HCT116 (cell line): ENCODE measurements at regions not wholly inside any gene's neighbourhood (a gene's known extent, or its start where the extent isn't known, plus 50 kb on each side); places are given as distances from the start of the nearest gene placed in this dataset.

Experiments used
- ATAC-seq: fragments of 200-7000 bp; cut with Tn5 transposase; 2 replicates; pipeline ENCODE4 v1.9.1; 2020; ENCODE audit warnings: mild to moderate bottlenecking, moderate library complexity
- BruUV-seq: library from RNA; stranded (reverse); fragments of 400-500 nt; replicated peaks from 2 replicates; lab custom pipeline; 2021; lab: Mats Ljungman, UMichigan
- CTCF ChIA-PET: fragments of 300-600 bp; sonication (Branson Sonifier 250); formaldehyde crosslinking; loops from one replicate; lab custom pipeline; 2021; ENCODE audit warnings: antibody characterized with exemption; lab: Charles Lee
- POLR2A ChIA-PET: fragments of 300-600, 350-600 bp; sonication (Branson Sonifier 250); formaldehyde crosslinking; loops from one replicate; lab custom pipeline; 2021; ENCODE audit warnings: antibody characterized with exemption; lab: Charles Lee
- RAD21 ChIA-PET, 2 experiments: fragments of 300-600 bp; sonication (Branson Sonifier 250); formaldehyde crosslinking; loops; one replicate each; lab custom pipeline; 2023; ENCODE audit warnings: low total read pairs in 2 of 2; ENCODE audit not compliant: uncharacterized antibody in 2 of 2, unreplicated experiment in 2 of 2, low non-redundant PET in 1 of 2; lab: Charles Lee
- DNase-seq: peaks from one replicate; pipeline ENCODE4 v3.0.0-alpha.2; 2010; ENCODE audit warnings: low read depth, low spot score
- H2AFZ ChIP-seq: fragments of 200-600 bp; shearing (Covaris generic), sonication (generic); 2 replicates; pipeline ENCODE4 v1.6.1; 2017; ENCODE audit warnings: low read depth, mixed run types, mixed read lengths, antibody characterized with exemption, low read length; ENCODE audit not compliant: poor library complexity, severe bottlenecking
- H3K27ac ChIP-seq: 2 replicates; pipeline ENCODE4 v1.5.1; 2012; ENCODE audit warnings: low read depth, low read length
- H3K27me3 ChIP-seq: fragments of 200-600 bp; sonication (generic); 2 replicates; pipeline ENCODE4 v1.6.1; 2016; ENCODE audit warnings: mixed run types, low read length, mixed read lengths; ENCODE audit not compliant: insufficient read depth
- H3K36me3 ChIP-seq, 2 experiments: fragments of 200-500 bp in 1 of 2; fragments of 200-600 bp in 1 of 2; sonication (Bioruptor generic) in 1 of 2; sonication (generic) in 1 of 2; 2 replicates each; pipeline versions ENCODE4 v1.5.1 to v1.6.1; 2014 to 2016; ENCODE audit warnings: low read length in 2 of 2, inconsistent platforms in 1 of 2, mixed read lengths in 1 of 2, mixed run types in 1 of 2; ENCODE audit not compliant: insufficient read depth in 2 of 2, control insufficient read depth in 1 of 2
- H3K4me1 ChIP-seq, 2 experiments: fragments of 200-600 bp in 1 of 2; sonication (generic) in 1 of 2; 2 replicates each; pipeline versions ENCODE4 v1.5.1 to v1.6.1; 2012 to 2017; ENCODE audit warnings: low read length in 2 of 2, inconsistent platforms in 1 of 2, mild to moderate bottlenecking in 1 of 2, mixed read lengths in 1 of 2, mixed run types in 1 of 2, moderate library complexity in 1 of 2; ENCODE audit not compliant: insufficient read depth in 2 of 2, control insufficient read depth in 1 of 2
- H3K4me2 ChIP-seq: fragments of 200-600 bp; sonication (generic); 2 replicates; pipeline ENCODE4 v1.6.1; 2017; ENCODE audit warnings: mixed run types, low read length, mixed read lengths
- H3K4me3 ChIP-seq, 2 experiments: fragments of 200-600 bp in 1 of 2; sonication (generic) in 1 of 2; replicated peaks in 1 of 2; 2 replicates each; pipeline ENCODE4 v1.5.1; 2011 to 2016; ENCODE audit warnings: low read length in 2 of 2, control low read depth in 1 of 2, low read depth in 1 of 2, mild to moderate bottlenecking in 1 of 2, mixed read lengths in 1 of 2, mixed run types in 1 of 2
- H3K79me2 ChIP-seq: fragments of 200-600 bp; sonication (generic); 2 replicates; pipeline ENCODE4 v1.6.1; 2017; ENCODE audit warnings: mild to moderate bottlenecking, mixed run types, low read length, moderate library complexity, mixed read lengths; ENCODE audit not compliant: insufficient read depth
- H3K9ac ChIP-seq: fragments of 200-600 bp; sonication (generic); 2 replicates; pipeline ENCODE4 v1.6.1; 2016; ENCODE audit warnings: low read length, mixed read lengths
- H3K9me2 ChIP-seq: fragments of 200-600 bp; sonication (generic), shearing (Covaris generic); 2 replicates; pipeline ENCODE4 v1.6.1; 2017; ENCODE audit warnings: mixed run types, mild to moderate bottlenecking, moderate library complexity; ENCODE audit not compliant: insufficient read depth
- H3K9me3 ChIP-seq, 2 experiments: fragments of 200-500 bp in 1 of 2; fragments of 200-600 bp in 1 of 2; sonication (Bioruptor generic) in 1 of 2; sonication (generic) in 1 of 2; 2 replicates each; pipeline ENCODE4 v1.6.1; 2014 to 2017; ENCODE audit warnings: low read length in 2 of 2, mixed read lengths in 2 of 2, inconsistent platforms in 1 of 2, low read depth in 1 of 2, mild to moderate bottlenecking in 1 of 2, mixed run types in 1 of 2, moderate library complexity in 1 of 2; ENCODE audit not compliant: control insufficient read depth in 1 of 2, insufficient read depth in 1 of 2
- H4K20me1 ChIP-seq: fragments of 200-600 bp; sonication (generic), shearing (Covaris generic); 2 replicates; pipeline ENCODE4 v1.6.1; 2017; ENCODE audit warnings: mixed run types, mild to moderate bottlenecking, moderate library complexity; ENCODE audit not compliant: insufficient read depth
- CTCF ChIP-seq, 3 experiments: fragments of 200-600 bp in 1 of 3; sonication (generic) in 1 of 3; IDR thresholded peaks in 2 of 3; conservative IDR thresholded peaks in 1 of 3; 2 replicates each; pipeline ENCODE4 v1.5.1; 2012 to 2017; ENCODE audit warnings: low read depth in 2 of 3, low read length in 2 of 3, antibody characterized with exemption in 1 of 3, borderline replicate concordance in 1 of 3, control low read depth in 1 of 3, mild to moderate bottlenecking in 1 of 3, mixed read lengths in 1 of 3, mixed run types in 1 of 3, moderate library complexity in 1 of 3; ENCODE audit not compliant: insufficient read depth in 1 of 3
- ELF1 ChIP-seq: IDR thresholded peaks from 2 replicates; pipeline ENCODE4 v1.6.1; 2012; ENCODE audit warnings: low read depth, borderline replicate concordance
- EZH2phosphoT487 ChIP-seq: fragments of 200-600 bp; IDR thresholded peaks from 2 replicates; pipeline ENCODE4 v1.6.1; 2018; ENCODE audit warnings: antibody characterized with exemption, borderline replicate concordance
- POLR2AphosphoS5 ChIP-seq: IDR thresholded peaks from 2 replicates; pipeline ENCODE4 v1.6.1; 2011; ENCODE audit warnings: mild to moderate bottlenecking, low read depth, low read length, moderate library complexity
- SP1 ChIP-seq: IDR thresholded peaks from 2 replicates; pipeline ENCODE4 v1.6.1; 2012; ENCODE audit warnings: low read depth
- intact Hi-C: fragments of 100-400 bp; cut with micrococcal nuclease; formaldehyde crosslinking; loops from 2 replicates; pipeline ENCODE4 v1.10.0; 2022
- TF ChIP-seq, protein P1 (sequence below): IDR thresholded peaks from 2 replicates; pipeline ENCODE4 v1.6.1; 2012; ENCODE audit warnings: low read depth

GRCh38 chr14:84420221-84420620 is 1109.7 kb upstream of the FLRT2 start:
- Histone ChIP-seq H3K79me2 (no peaks in the 10 kb centered on the region), H3K4me1 (no peaks in the 10 kb centered on the region), H3K36me3 (no peaks in the 10 kb centered on the region), H3K27ac (no peak overlapping the region), H3K4me3 (no peak overlapping the region), H3K9me2 (no peaks in the 10 kb centered on the region), H3K27me3 (no peaks in the 10 kb centered on the region), H3K9me3 (peaks cover 19 to 24% of the 10 kb centered on the region in 2 experiments), H3K4me2 (no peak overlapping the region), H2AFZ (no peak overlapping the region), H3K9ac (no peak overlapping the region), H4K20me1 (no peaks in the 10 kb centered on the region)
- BruUV-seq = no TSS peak
- DNase-seq = no peak
- no peak for ATAC-seq
- TF ChIP-seq SP1 = no peak
- TF ChIP-seq POLR2AphosphoS5 = no peak
- TF ChIP-seq, protein P1, sequence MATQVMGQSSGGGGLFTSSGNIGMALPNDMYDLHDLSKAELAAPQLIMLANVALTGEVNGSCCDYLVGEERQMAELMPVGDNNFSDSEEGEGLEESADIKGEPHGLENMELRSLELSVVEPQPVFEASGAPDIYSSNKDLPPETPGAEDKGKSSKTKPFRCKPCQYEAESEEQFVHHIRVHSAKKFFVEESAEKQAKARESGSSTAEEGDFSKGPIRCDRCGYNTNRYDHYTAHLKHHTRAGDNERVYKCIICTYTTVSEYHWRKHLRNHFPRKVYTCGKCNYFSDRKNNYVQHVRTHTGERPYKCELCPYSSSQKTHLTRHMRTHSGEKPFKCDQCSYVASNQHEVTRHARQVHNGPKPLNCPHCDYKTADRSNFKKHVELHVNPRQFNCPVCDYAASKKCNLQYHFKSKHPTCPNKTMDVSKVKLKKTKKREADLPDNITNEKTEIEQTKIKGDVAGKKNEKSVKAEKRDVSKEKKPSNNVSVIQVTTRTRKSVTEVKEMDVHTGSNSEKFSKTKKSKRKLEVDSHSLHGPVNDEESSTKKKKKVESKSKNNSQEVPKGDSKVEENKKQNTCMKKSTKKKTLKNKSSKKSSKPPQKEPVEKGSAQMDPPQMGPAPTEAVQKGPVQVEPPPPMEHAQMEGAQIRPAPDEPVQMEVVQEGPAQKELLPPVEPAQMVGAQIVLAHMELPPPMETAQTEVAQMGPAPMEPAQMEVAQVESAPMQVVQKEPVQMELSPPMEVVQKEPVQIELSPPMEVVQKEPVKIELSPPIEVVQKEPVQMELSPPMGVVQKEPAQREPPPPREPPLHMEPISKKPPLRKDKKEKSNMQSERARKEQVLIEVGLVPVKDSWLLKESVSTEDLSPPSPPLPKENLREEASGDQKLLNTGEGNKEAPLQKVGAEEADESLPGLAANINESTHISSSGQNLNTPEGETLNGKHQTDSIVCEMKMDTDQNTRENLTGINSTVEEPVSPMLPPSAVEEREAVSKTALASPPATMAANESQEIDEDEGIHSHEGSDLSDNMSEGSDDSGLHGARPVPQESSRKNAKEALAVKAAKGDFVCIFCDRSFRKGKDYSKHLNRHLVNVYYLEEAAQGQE = no peak
- no peak for TF ChIP-seq EZH2phosphoT487
- intact Hi-C loops = no loop called here
- CTCF ChIA-PET = no interaction called here
- POLR2A ChIA-PET = no interaction called here
- RAD21 ChIA-PET = no interaction called here

GRCh38 chr14:84421621-84422020 is 1108.3 kb upstream of the FLRT2 start:
- Histone ChIP-seq H3K4me1 (no peaks in the 10 kb centered on the region), H3K36me3 (no peaks in the 10 kb centered on the region), H3K9ac (no peak overlapping the region), H3K9me3 (peaks cover 19 to 24% of the 10 kb centered on the region in 2 experiments; a peak in 3 of 4 replicates), H3K27ac (no peak overlapping the region), H3K79me2 (no peaks in the 10 kb centered on the region), H4K20me1 (no peaks in the 10 kb centered on the region), H2AFZ (no peak overlapping the region), H3K27me3 (no peaks in the 10 kb centered on the region), H3K9me2 (no peaks in the 10 kb centered on the region), H3K4me3 (no peak overlapping the region), H3K4me2 (no peak overlapping the region)
- DNase-seq = no peak
- ChIA-PET POLR2A (no interaction called here), RAD21 (no interaction called here), CTCF (no interaction called here)
- BruUV-seq = no TSS peak
- no peak for ATAC-seq
- intact Hi-C loops = no loop called here
- no peak for TF ChIP-seq CTCF (IDR thresholded peaks at IDR 0.05 in 2 of 3, conservative IDR thresholded peaks at IDR 0.05 in 1 of 3; ENCODE audit: borderline replicate concordance in 1 of 3, insufficient read depth in 1 of 3, low read depth in 2 of 3, low read length in 2 of 3)
- TF ChIP-seq ELF1 = no peak
